ENCODE measurements at regions not wholly inside any gene's neighbourhood (a gene's known extent, or its start where the extent isn't known, plus 50 kb on each side); places are given as distances from the start of the nearest gene placed in this dataset.

DNA sequence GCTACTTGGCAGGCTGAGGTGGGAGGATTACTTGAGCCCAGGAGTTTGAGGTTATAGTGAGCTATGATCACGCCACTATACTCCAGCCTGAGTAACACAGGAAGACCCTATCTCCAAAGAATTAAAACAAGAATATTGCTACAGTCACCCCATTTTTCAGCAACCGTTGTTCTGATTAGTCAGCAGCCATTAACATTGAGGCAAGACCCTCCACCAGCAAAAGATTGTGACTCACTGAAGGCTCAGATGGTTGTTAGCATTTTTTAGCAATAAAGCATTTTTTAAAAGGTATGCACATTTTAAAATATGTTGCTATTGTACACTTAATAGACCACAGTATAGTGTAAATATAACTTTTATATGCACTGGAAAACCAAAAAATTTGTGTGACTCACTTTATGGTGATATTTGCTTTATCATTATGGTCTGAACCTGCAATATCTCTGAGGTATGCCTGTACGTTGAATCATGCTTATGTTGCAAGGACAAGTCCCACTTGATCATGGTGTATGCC lies 492.6 kb downstream of the SQOR start:
- H3K27ac Mint-ChIP-seq = no peak overlapping the region
- H3K4me1 Mint-ChIP-seq = no peaks in the 10 kb centered on the region
- no peak overlapping the region for H3K4me3 Mint-ChIP-seq
- no peaks in the 10 kb centered on the region for H3K9me3 ChIP-seq (ENCODE audit: control insufficient read depth, low read length, poor library complexity, severe bottlenecking)
- H3K27me3 Mint-ChIP-seq = no peaks in the 10 kb centered on the region
- H3K36me3 Mint-ChIP-seq (ENCODE audit: low read depth) = no peaks in the 10 kb centered on the region
- DNase-seq (no peak), ATAC-seq (no peak)

DNA sequence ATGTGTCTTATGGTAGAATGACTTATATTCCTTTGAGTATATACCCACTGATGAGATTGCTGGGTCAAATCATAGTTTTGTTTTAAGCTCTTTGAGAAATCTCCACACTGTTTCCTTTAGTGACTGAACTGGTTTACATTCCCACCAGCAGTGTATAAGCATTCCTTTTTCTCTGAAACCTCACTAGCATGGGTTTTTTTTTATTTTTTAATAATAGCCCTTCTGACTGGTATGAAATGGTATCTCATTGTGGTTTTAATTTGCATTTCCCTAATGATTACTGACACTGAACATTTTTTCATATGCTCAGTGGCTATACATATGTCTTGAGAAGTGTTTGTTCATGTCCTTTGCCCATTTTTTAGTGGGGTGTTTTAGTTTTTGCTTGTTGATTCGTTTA lies 494.3 kb downstream of the SQOR start:
- no peak for DNase-seq
- H3K4me1 Mint-ChIP-seq = no peaks in the 10 kb centered on the region
- H3K4me3 Mint-ChIP-seq = no peak overlapping the region
- H3K36me3 Mint-ChIP-seq (ENCODE audit: low read depth) = no peaks in the 10 kb centered on the region
- no peak overlapping the region for H3K27ac Mint-ChIP-seq
- no peaks in the 10 kb centered on the region for H3K27me3 Mint-ChIP-seq
- no peaks in the 10 kb centered on the region for H3K9me3 ChIP-seq (ENCODE audit: control insufficient read depth, low read length, poor library complexity, severe bottlenecking)
- no peak for ATAC-seq

DNA sequence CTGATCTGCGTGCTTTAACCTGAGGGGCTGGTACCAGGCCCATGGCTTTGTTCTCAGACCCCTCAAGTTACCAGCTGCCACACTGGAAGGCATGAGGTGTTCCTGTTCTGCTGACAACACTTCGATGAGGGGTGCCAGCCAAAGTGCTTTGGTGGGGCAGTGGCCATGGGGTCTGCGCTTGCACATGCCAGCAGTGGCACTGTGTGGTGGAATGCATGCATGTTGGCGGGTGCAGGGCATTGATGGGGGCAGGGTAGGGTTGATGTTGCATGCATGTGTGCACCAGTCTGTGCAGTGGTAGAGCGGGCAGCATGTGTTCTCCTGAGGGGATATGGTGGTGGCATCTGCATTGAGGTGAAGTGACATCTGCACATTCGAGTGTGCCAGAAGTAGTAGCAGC lies 497.0 kb downstream of the SQOR start:
- H3K4me1 Mint-ChIP-seq = no peaks in the 10 kb centered on the region
- no peak overlapping the region for H3K4me3 Mint-ChIP-seq
- H3K27ac Mint-ChIP-seq = no peak overlapping the region
- ATAC-seq = no peak
- no peak for DNase-seq
- H3K36me3 Mint-ChIP-seq (ENCODE audit: low read depth) = no peaks in the 10 kb centered on the region
- H3K27me3 Mint-ChIP-seq = no peaks in the 10 kb centered on the region
- H3K9me3 ChIP-seq (ENCODE audit: control insufficient read depth, low read length, poor library complexity, severe bottlenecking) = no peaks in the 10 kb centered on the region

DNA sequence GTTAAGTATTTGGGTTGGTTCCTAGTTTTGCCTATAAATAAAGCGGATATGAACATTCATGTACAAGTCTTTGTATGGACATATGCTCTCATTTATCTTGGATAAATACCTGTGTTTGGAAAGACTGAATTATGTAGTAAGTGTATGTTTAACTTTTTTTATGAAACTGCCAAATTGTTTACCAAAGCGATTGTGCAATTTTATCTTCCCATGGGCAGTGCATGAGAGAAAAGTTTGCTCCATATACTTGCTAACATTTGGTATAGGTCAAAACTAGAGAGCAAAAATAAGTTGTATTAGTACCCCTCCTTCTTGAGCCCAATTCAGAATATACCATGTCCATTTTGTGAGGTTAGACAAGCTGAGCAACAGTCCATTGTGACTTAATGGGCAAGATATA lies 502.6 kb downstream of the SQOR start:
- H3K36me3 Mint-ChIP-seq (ENCODE audit: low read depth) = no peaks in the 10 kb centered on the region
- no peaks in the 10 kb centered on the region for H3K27me3 Mint-ChIP-seq
- no peak overlapping the region for H3K4me3 Mint-ChIP-seq
- H3K27ac Mint-ChIP-seq = no peak overlapping the region
- H3K4me1 Mint-ChIP-seq = no peaks in the 10 kb centered on the region
- DNase-seq (no peak), ATAC-seq (no peak)
- H3K9me3 ChIP-seq (ENCODE audit: control insufficient read depth, low read length, poor library complexity, severe bottlenecking) = no peaks in the 10 kb centered on the region

GRCh38 chr15:46146002-46146401 lies 511.2 kb downstream of the SQOR start:
- DNase-seq (no peak), ATAC-seq (no peak)
- Mint-ChIP-seq H3K27me3 (no peaks in the 10 kb centered on the region), H3K4me1 (no peaks in the 10 kb centered on the region), H3K4me3 (no peak overlapping the region), H3K27ac (no peak overlapping the region), H3K36me3 (ENCODE audit: low read depth) (no peaks in the 10 kb centered on the region)
- H3K9me3 ChIP-seq (ENCODE audit: control insufficient read depth, low read length, poor library complexity, severe bottlenecking) = no peaks in the 10 kb centered on the region

DNA sequence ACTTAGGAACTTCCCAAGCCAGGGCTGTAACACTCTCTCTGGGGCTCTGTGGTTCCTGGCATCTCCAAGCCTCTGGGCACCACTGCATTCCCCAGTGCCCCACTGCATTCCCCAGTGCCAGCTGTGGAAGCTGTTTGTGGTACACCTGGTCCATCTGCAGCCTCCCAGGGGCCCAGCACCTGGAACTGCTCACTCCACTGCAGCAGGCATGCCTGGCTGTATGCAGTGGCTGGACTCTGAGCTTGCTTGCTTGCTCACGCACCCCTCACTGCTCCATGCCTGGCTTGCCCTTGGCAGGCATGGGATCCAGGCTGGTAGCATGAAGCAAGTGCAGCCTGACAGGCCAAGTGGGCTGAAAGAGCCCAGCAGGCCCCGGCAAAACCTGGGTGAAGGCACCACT lies 512.1 kb downstream of the SQOR start:
- Mint-ChIP-seq H3K27me3 (no peaks in the 10 kb centered on the region), H3K4me1 (no peaks in the 10 kb centered on the region), H3K36me3 (ENCODE audit: low read depth) (no peaks in the 10 kb centered on the region), H3K27ac (no peak overlapping the region), H3K4me3 (no peak overlapping the region)
- DNase-seq = no peak
- no peak for ATAC-seq
- H3K9me3 ChIP-seq (ENCODE audit: control insufficient read depth, low read length, poor library complexity, severe bottlenecking) = no peaks in the 10 kb centered on the region

- ATAC-seq = no peak
These were observed 517.0 kb downstream of the SQOR start for GRCh38 chr15:46151786-46152185.

GRCh38 chr15:46166750-46167149 lies 531.9 kb downstream of the SQOR start:
- no peaks in the 10 kb centered on the region for H3K4me1 Mint-ChIP-seq
- DNase-seq (no peak), ATAC-seq (no peak)
- H3K4me3 Mint-ChIP-seq = no peak overlapping the region
- H3K27ac Mint-ChIP-seq = no peak overlapping the region
- no peaks in the 10 kb centered on the region for H3K27me3 Mint-ChIP-seq
- H3K9me3 ChIP-seq (ENCODE audit: control insufficient read depth, low read length, poor library complexity, severe bottlenecking) = peaks cover 4% of the 10 kb centered on the region
- H3K36me3 Mint-ChIP-seq (ENCODE audit: low read depth) = no peaks in the 10 kb centered on the region

More at GRCh38 chr15:46151786-46152185, 517.0 kb downstream of the SQOR start:
- DNase-seq = no peak
- Mint-ChIP-seq H3K4me3 (no peak overlapping the region), H3K27ac (no peak overlapping the region), H3K36me3 (ENCODE audit: low read depth) (no peaks in the 10 kb centered on the region), H3K27me3 (no peaks in the 10 kb centered on the region), H3K4me1 (no peaks in the 10 kb centered on the region)
- H3K9me3 ChIP-seq (ENCODE audit: control insufficient read depth, low read length, poor library complexity, severe bottlenecking) = no peaks in the 10 kb centered on the region

DNA sequence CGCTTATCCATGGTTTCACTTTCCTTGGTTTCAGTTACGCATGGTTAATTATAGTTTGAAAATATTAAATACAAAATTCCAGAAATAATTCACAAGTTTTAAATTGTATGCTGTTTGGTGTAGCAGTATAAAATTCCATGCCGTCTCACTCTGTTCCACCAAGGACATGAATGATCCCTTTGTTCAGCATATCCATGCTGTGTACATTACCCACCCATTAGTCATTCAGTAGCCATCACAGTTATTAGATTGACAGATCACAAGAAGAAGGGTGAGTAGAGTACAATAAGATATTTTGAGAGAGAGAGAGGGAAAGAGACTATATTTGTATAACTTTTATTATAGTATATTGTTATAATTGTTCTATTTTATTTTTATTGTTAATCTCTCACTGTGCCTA lies 535.5 kb downstream of the SQOR start:
- ATAC-seq = no peak
- no peaks in the 10 kb centered on the region for H3K4me1 Mint-ChIP-seq
- H3K4me3 Mint-ChIP-seq = no peak overlapping the region
- H3K36me3 Mint-ChIP-seq (ENCODE audit: low read depth) = no peaks in the 10 kb centered on the region
- no peak overlapping the region for H3K27ac Mint-ChIP-seq
- DNase-seq = no peak
- no peaks in the 10 kb centered on the region for H3K27me3 Mint-ChIP-seq
- peaks cover 7% of the 10 kb centered on the region for H3K9me3 ChIP-seq (ENCODE audit: control insufficient read depth, low read length, poor library complexity, severe bottlenecking)

- Mint-ChIP-seq H3K36me3 (ENCODE audit: low read depth) (no peaks in the 10 kb centered on the region), H3K27ac (no peak overlapping the region), H3K27me3 (no peaks in the 10 kb centered on the region), H3K4me1 (no peaks in the 10 kb centered on the region), H3K4me3 (no peak overlapping the region)
- ATAC-seq (no peak), DNase-seq (no peak)
- peaks cover 3% of the 10 kb centered on the region for H3K9me3 ChIP-seq (ENCODE audit: control insufficient read depth, low read length, poor library complexity, severe bottlenecking)
These were observed 539.3 kb downstream of the SQOR start for GRCh38 chr15:46174122-46174521.

DNA sequence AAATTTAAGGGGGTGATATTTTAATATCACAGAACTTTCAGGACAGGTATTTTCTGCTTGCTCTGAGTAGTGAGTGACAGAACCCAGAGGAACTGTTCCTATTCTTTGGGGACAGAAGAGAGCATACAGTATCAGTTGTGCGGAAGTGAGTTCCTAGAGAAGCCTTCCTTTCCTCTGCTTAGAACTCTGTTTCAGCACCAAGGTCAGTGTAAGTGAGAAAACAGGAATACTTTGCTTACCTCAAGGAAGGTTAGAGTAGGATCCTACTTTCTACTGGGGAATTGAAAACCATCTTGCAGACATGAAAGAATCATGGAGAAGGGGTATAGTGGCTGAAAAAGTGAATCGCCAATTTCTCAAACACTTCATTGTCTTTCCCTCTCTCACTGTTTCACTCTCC lies 542.4 kb downstream of the SQOR start:
- H3K27me3 Mint-ChIP-seq = no peaks in the 10 kb centered on the region
- DNase-seq (no peak), ATAC-seq (no peak)
- no peak overlapping the region for H3K4me3 Mint-ChIP-seq
- no peaks in the 10 kb centered on the region for H3K9me3 ChIP-seq (ENCODE audit: control insufficient read depth, low read length, poor library complexity, severe bottlenecking)
- H3K27ac Mint-ChIP-seq = no peak overlapping the region
- no peaks in the 10 kb centered on the region for H3K4me1 Mint-ChIP-seq
- no peaks in the 10 kb centered on the region for H3K36me3 Mint-ChIP-seq (ENCODE audit: low read depth)

DNA sequence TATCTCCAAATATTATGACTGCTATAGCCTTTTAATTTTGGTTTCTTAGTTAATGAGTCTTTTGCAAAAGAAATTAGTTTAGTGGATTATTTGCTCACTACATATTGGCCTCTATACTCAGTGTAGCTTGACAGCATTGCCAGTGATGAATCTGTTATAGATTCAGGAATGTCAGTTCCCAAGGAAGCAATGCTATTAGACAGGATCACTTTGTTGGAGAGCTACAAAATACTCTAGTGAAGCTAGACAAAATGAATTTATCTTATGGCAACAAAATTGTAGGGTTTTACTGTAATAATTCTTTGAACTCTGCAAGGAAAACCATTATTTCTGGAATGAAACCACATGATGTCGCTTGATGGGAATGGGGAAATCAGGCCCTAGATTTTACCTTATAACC lies 543.3 kb downstream of the SQOR start:
- ATAC-seq (no peak), DNase-seq (no peak)
- no peaks in the 10 kb centered on the region for H3K9me3 ChIP-seq (ENCODE audit: control insufficient read depth, low read length, poor library complexity, severe bottlenecking)
- H3K4me3 Mint-ChIP-seq = no peak overlapping the region
- H3K27me3 Mint-ChIP-seq = no peaks in the 10 kb centered on the region
- no peaks in the 10 kb centered on the region for H3K36me3 Mint-ChIP-seq (ENCODE audit: low read depth)
- H3K27ac Mint-ChIP-seq = no peak overlapping the region
- no peaks in the 10 kb centered on the region for H3K4me1 Mint-ChIP-seq

DNA sequence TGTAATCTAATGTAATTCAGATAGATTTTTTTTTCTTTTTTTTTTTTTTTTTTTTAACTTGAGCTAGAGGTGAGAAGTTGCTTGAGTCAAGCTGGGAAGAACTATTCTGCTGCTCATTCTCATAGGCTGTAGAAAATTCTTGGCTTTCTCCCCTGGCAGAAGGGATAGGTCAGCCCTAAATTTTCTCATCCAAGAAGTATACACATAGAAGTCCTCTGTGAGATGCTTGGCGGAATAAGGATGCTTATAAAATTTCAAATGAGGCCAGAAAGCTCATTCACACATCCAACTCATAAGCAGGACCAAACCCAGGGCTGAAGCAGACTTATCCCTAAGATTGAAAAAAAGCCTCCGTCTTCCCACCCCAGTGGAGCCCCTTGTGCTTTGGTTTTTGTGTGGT lies 572.5 kb downstream of the SQOR start:
- H3K27me3 Mint-ChIP-seq = no peaks in the 10 kb centered on the region
- H3K27ac Mint-ChIP-seq = no peak overlapping the region

GRCh38 chr15:46213551-46213950 lies 578.7 kb downstream of the SQOR start:
- Mint-ChIP-seq H3K27me3 (no peaks in the 10 kb centered on the region), H3K36me3 (ENCODE audit: low read depth) (no peaks in the 10 kb centered on the region), H3K4me3 (no peak overlapping the region), H3K4me1 (no peaks in the 10 kb centered on the region), H3K27ac (no peak overlapping the region)
- DNase-seq = no peak
- H3K9me3 ChIP-seq (ENCODE audit: control insufficient read depth, low read length, poor library complexity, severe bottlenecking) = no peaks in the 10 kb centered on the region
- ATAC-seq = no peak

More for the DNA sequence above, 572.5 kb downstream of the SQOR start:
- no peak overlapping the region for H3K4me3 Mint-ChIP-seq
- H3K4me1 Mint-ChIP-seq = no peaks in the 10 kb centered on the region
- no peak for ATAC-seq
- H3K36me3 Mint-ChIP-seq (ENCODE audit: low read depth) = no peaks in the 10 kb centered on the region
- H3K9me3 ChIP-seq (ENCODE audit: control insufficient read depth, low read length, poor library complexity, severe bottlenecking) = no peaks in the 10 kb centered on the region
- DNase-seq = no peak

- no peak overlapping the region for H3K4me3 Mint-ChIP-seq
- H3K27ac Mint-ChIP-seq = no peak overlapping the region
- H3K36me3 Mint-ChIP-seq (ENCODE audit: low read depth) = no peaks in the 10 kb centered on the region
- H3K4me1 Mint-ChIP-seq = no peaks in the 10 kb centered on the region
- no peak for ATAC-seq
- DNase-seq = no peak
- no peaks in the 10 kb centered on the region for H3K9me3 ChIP-seq (ENCODE audit: control insufficient read depth, low read length, poor library complexity, severe bottlenecking)
- H3K27me3 Mint-ChIP-seq = no peaks in the 10 kb centered on the region
These were observed 588.0 kb downstream of the SQOR start for GRCh38 chr15:46222826-46223225.
